ENCODE measurements at regions not wholly inside any gene's neighbourhood (a gene's known extent, or its start where the extent isn't known, plus 50 kb on each side); places are given as distances from the start of the nearest gene placed in this dataset.

- peaks cover 0 to 3% of the 10 kb centered on the region in 2 donors for H3K4me1 ChIP-seq
- H3K9me3 ChIP-seq: no peaks in the 10 kb centered on the region
- no peak overlapping the region for H3K4me3 ChIP-seq
- H3K36me3 ChIP-seq: no peaks in the 10 kb centered on the region
- no peak overlapping the region for H3K27ac ChIP-seq
- no peaks in the 10 kb centered on the region for H3K27me3 ChIP-seq
- no peak for DNase-seq (ENCODE audit: low spot score in 2 of 2)
- no peak for TF ChIP-seq CTCF (IDR thresholded peaks at IDR 0.05)
- intact Hi-C loops (cut with DNase I): no loop called here
These were observed 268.9 kb downstream of the HIVEP2 start for GRCh38 chr6:142676027-142676443.

GRCh38 chr6:142676647-142677192, 268.3 kb downstream of the HIVEP2 start:
- H3K36me3 ChIP-seq: no peaks in the 10 kb centered on the region
- no peaks in the 10 kb centered on the region for H3K9me3 ChIP-seq
- no peak for TF ChIP-seq CTCF (IDR thresholded peaks at IDR 0.05)
- no peak overlapping the region for H3K27ac ChIP-seq
- peaks cover 0 to 3% of the 10 kb centered on the region in 2 donors for H3K4me1 ChIP-seq
- DNase-seq (ENCODE audit: low spot score in 2 of 2): no peak
- no peak overlapping the region for H3K4me3 ChIP-seq
- intact Hi-C loops (cut with DNase I): no loop called here
- no peaks in the 10 kb centered on the region for H3K27me3 ChIP-seq

DNA sequence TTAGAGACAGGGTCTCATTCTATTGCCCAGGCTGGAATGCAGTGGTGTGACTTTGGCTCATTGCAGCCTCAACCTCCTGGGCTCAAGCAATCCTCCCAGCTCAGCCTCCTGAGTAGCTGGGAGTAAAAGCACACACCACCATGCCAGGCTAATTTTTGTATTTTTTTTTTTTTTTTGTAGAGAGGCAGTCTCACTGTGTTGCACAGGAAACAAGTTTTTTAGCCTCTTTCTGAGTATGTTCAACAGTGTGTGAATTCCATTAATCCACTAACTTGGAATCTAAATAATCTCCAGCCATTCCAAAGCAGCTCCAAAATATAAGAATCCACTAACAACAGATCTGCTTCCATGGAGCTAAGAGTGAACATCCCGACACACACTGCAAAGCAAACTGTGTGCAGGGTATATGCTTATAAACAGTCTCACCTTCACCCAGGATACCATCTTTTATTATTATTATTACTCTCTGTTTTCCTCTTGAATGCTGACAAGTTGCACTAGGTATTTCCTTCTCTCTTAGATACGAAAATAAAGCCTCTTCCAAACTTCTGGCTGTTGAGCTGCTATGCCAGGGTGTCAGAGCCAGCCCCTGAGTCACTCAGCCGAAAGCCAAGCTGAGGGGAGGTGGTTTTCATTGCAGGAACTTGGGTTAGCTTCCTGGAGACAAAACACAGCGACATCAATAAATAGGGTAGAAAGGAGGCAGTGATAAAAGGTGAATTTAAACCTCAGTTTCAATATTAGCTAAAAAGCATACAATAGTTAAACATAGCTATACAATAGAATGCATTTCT, 264.9 kb downstream of the HIVEP2 start:
- Histone ChIP-seq H3K36me3 (no peaks in the 10 kb centered on the region), H3K4me1 (peaks cover 0 to 3% of the 10 kb centered on the region in 2 donors), H3K27ac (peak overlapping the region; percentile 39 to 53), H3K9me3 (no peaks in the 10 kb centered on the region), H3K4me3 (peak overlapping the region in 1 of 2 donors; percentile 11), H3K27me3 (no peaks in the 10 kb centered on the region)
- no peak for DNase-seq (ENCODE audit: low spot score in 2 of 2)
- intact Hi-C loops (cut with DNase I): no loop called here
- TF ChIP-seq CTCF (IDR thresholded peaks at IDR 0.05): no peak

GRCh38 chr6:142681099-142681498, 263.9 kb downstream of the HIVEP2 start:
- Histone ChIP-seq H3K4me1 (peaks cover 0 to 3% of the 10 kb centered on the region in 2 donors), H3K27ac (peak overlapping the region; percentile 39 to 53), H3K4me3 (no peak overlapping the region), H3K27me3 (no peaks in the 10 kb centered on the region), H3K36me3 (no peaks in the 10 kb centered on the region), H3K9me3 (no peaks in the 10 kb centered on the region)
- intact Hi-C loops (cut with DNase I): no loop called here
- TF ChIP-seq CTCF (IDR thresholded peaks at IDR 0.05): no peak
- no peak for DNase-seq (ENCODE audit: low spot score in 2 of 2)

DNA sequence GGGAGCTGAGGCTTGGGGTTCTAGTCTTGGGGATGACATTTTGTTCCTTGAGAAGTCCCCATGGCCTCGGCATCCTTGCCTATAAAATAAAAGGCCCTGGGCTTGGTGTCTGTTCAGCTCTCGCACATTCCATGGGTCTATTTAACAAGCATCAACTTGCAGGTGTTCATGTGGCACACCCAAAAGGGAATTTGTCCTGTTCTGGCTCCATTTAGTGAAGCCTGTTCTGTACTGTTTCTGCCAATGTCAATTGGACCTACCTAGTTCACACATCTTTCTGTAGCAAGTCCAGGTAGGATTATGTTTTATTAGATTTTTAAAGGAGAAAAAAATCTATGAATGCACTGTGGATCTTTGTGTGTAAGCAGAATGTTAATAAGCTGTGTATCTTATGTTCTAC, 262.0 kb downstream of the HIVEP2 start:
- no peak for DNase-seq (ENCODE audit: low spot score in 2 of 2)
- no peaks in the 10 kb centered on the region for H3K27me3 ChIP-seq
- H3K9me3 ChIP-seq: no peaks in the 10 kb centered on the region
- H3K36me3 ChIP-seq: no peaks in the 10 kb centered on the region
- peaks cover 0 to 3% of the 10 kb centered on the region in 2 donors for H3K4me1 ChIP-seq
- intact Hi-C loops (cut with DNase I): no loop called here
- H3K4me3 ChIP-seq: no peak overlapping the region
- no peak for TF ChIP-seq CTCF (IDR thresholded peaks at IDR 0.05)
- no peak overlapping the region for H3K27ac ChIP-seq
